Fibroblast of skin of scalp (primary cell): ENCODE measurements at regions not wholly inside any gene's neighbourhood (a gene's known extent, or its start where the extent isn't known, plus 50 kb on each side); places are given as distances from the start of the nearest gene placed in this dataset.
A peak's percentile ranks its signal among the peaks of the same experiment; 100 is the strongest.
"Not testable (repeated sequence)": the region's sequence is repeated elsewhere in the genome, so short reads cannot be mapped to it uniquely, and the experiment has no call there.

Experiments
- DNase-seq: peaks from one replicate; pipeline ENCODE4 v3.0.0-alpha.2; 2013

GRCh38 chr4:9110700-9111099, 59.5 kb upstream of the FAM90A26 start:
- DNase-seq: not testable (repeated sequence)

- DNase-seq: not testable (repeated sequence)
Measured at GRCh38 chr4:9103148-9103524, 67.1 kb upstream of the FAM90A26 start.

- DNase-seq: not testable (repeated sequence)
Measured at GRCh38 chr4:9102471-9103147, 67.6 kb upstream of the FAM90A26 start.

GRCh38 chr4:9096330-9096729, 73.9 kb upstream of the FAM90A26 start:
- DNase-seq: not testable (repeated sequence)

- DNase-seq: not testable (repeated sequence)
Measured at GRCh38 chr4:9078796-9079195, 91.4 kb upstream of the FAM90A26 start.

GRCh38 chr4:9076974-9077373, 93.2 kb upstream of the FAM90A26 start:
- not testable (repeated sequence) for DNase-seq

GRCh38 chr4:9076486-9076885, 93.7 kb upstream of the FAM90A26 start:
- not testable (repeated sequence) for DNase-seq

GRCh38 chr4:9073371-9073770, 96.8 kb upstream of the FAM90A26 start:
- not testable (repeated sequence) for DNase-seq

GRCh38 chr4:9072521-9073220, 97.5 kb upstream of the FAM90A26 start:
- DNase-seq: not testable (repeated sequence)

GRCh38 chr4:9067923-9068322, 102.3 kb upstream of the FAM90A26 start:
- not testable (repeated sequence) for DNase-seq

- not testable (repeated sequence) for DNase-seq
Measured at GRCh38 chr4:9063612-9064011, 106.6 kb upstream of the FAM90A26 start.

- DNase-seq: not testable (repeated sequence)
Measured at GRCh38 chr4:9024866-9025265, 145.3 kb upstream of the FAM90A26 start.

- not testable (repeated sequence) for DNase-seq
Measured at GRCh38 chr4:9009792-9010191, 138.2 kb upstream of the HMX1 start.

- not testable (repeated sequence) for DNase-seq
Measured at GRCh38 chr4:9008407-9008806, 136.8 kb upstream of the HMX1 start.

GRCh38 chr4:9001153-9001552, 129.5 kb upstream of the HMX1 start:
- DNase-seq: not testable (repeated sequence)

- DNase-seq: peak; percentile 28
Measured at GRCh38 chr4:9000505-9001001, 128.9 kb upstream of the HMX1 start.

- not testable (repeated sequence) for DNase-seq
Measured at GRCh38 chr4:8992981-8993380, 121.3 kb upstream of the HMX1 start.

GRCh38 chr4:8991449-8991848, 119.8 kb upstream of the HMX1 start:
- DNase-seq: not testable (repeated sequence)

- not testable (repeated sequence) for DNase-seq
Measured at GRCh38 chr4:8990341-8990740, 118.7 kb upstream of the HMX1 start.

GRCh38 chr4:8985786-8986185, 114.1 kb upstream of the HMX1 start:
- not testable (repeated sequence) for DNase-seq

- not testable (repeated sequence) for DNase-seq
Measured at GRCh38 chr4:8984641-8985040, 113.0 kb upstream of the HMX1 start.

GRCh38 chr4:8983921-8984320, 112.3 kb upstream of the HMX1 start:
- DNase-seq: not testable (repeated sequence)

- DNase-seq: not testable (repeated sequence)
Measured at GRCh38 chr4:8976466-8977128, 105.0 kb upstream of the HMX1 start.
